Esophagus squamous epithelium (tissue), 5 donors: ENCODE measurements at regions not wholly inside any gene's neighbourhood (a gene's known extent, or its start where the extent isn't known, plus 50 kb on each side); places are given as distances from the start of the nearest gene placed in this dataset.

Experiments
- DNase-seq: peaks from one replicate; lab custom pipeline; 2025; lab: John Stamatoyannopoulos, UW
- H3K27ac ChIP-seq, 4 donors: fragments of 200-600 bp; sonication (generic); one replicate each; pipeline ENCODE4 v1.5.1; 2016 to 2019; ENCODE audit warnings: mild to moderate bottlenecking in 1 of 4
- H3K27me3 ChIP-seq, 4 donors: fragments of 200-600 bp; sonication (generic); 1 replicate in 3 of 4; 2 replicates in 1 of 4; pipeline versions ENCODE4 v1.5.1 to v1.6.0; 2017 to 2021; ENCODE audit warnings: antibody characterized with exemption in 1 of 4
- H3K36me3 ChIP-seq, 3 donors: fragments of 200-600 bp; sonication (generic); one replicate each; pipeline ENCODE4 v1.5.1; 2016 to 2019
- H3K4me1 ChIP-seq, 3 donors: fragments of 200-600 bp; sonication (generic); one replicate each; pipeline ENCODE4 v1.5.1; 2017 to 2019
- H3K4me3 ChIP-seq, 4 donors: fragments of 200-600 bp; sonication (generic); 1 replicate in 3 of 4; 2 replicates in 1 of 4; pipeline ENCODE4 v1.5.1; 2016 to 2019; ENCODE audit warnings: mild to moderate bottlenecking in 2 of 4, moderate library complexity in 1 of 4
- H3K9me3 ChIP-seq, 3 donors: fragments of 200-600 bp; sonication (generic); one replicate each; pipeline ENCODE4 v1.5.1; 2016 to 2019
- POLR2A ChIP-seq, 4 donors: fragments of 450-650 bp; IDR thresholded peaks; one replicate each; pipeline ENCODE4 v1.6.1; 2017; ENCODE audit warnings: antibody characterized with exemption in 4 of 4, mild to moderate bottlenecking in 4 of 4, moderate library complexity in 3 of 4
- WGBS, 2 donors: methylation state at CpG; one replicate each; pipeline ENCODE4 v1.1.5; 2018; 5-methylcytosine and 5-hydroxymethylcytosine counted together
- intact Hi-C: fragments of 100-400 bp; cut with DNase I; formaldehyde crosslinking; loops from one replicate; pipeline ENCODE4 v1.15.0; 2022
- TF ChIP-seq, protein P1 (sequence below), 6 experiments: fragments of 450-650 bp in 4 of 6; fragments of 200-600 bp in 2 of 6; sonication (generic) in 2 of 6; IDR thresholded peaks; one replicate each; pipeline ENCODE4 v1.5.1; 2016 to 2019; ENCODE audit warnings: antibody characterized with exemption in 6 of 6, mild to moderate bottlenecking in 4 of 6, moderate library complexity in 4 of 6
- donor health status: DM: yes; HTN: yes; CAD: no.

DNA sequence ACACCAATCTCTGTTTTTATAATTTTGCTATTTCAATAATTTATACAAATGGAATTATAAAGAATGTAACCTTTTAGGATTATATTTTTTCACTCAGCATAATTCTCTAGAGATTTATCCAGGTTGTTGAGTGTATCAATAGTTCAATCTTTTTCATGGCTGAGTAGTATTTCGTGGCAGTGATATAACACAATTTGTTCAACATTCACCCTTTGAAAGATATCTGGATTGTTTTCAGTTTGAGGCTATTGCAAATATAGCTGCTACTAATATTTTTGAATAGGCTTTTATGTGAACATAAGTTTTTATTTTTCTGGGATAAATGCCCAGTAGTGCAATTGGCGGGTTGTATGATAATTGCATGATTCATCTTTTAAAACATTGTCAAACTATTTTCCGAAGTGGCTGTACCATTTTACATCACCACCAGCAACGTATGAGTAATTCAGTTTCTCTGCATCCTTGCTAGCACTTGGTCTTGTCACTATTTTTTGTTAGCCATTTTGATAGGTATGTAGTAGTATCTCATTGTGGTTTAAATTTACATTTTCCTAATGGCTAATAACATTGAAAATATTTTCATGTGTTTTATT, 55.6 kb upstream of the ABCD3 start:
- Histone ChIP-seq H3K9me3 (no peaks in the 10 kb centered on the region), H3K4me1 (no peaks in the 10 kb centered on the region), H3K4me3 (no peak overlapping the region), H3K27me3 (no peaks in the 10 kb centered on the region), H3K36me3 (no peaks in the 10 kb centered on the region), H3K27ac (no peak overlapping the region)
- intact Hi-C loops = no loop called here
- no peak for DNase-seq
- TF ChIP-seq, protein P1, sequence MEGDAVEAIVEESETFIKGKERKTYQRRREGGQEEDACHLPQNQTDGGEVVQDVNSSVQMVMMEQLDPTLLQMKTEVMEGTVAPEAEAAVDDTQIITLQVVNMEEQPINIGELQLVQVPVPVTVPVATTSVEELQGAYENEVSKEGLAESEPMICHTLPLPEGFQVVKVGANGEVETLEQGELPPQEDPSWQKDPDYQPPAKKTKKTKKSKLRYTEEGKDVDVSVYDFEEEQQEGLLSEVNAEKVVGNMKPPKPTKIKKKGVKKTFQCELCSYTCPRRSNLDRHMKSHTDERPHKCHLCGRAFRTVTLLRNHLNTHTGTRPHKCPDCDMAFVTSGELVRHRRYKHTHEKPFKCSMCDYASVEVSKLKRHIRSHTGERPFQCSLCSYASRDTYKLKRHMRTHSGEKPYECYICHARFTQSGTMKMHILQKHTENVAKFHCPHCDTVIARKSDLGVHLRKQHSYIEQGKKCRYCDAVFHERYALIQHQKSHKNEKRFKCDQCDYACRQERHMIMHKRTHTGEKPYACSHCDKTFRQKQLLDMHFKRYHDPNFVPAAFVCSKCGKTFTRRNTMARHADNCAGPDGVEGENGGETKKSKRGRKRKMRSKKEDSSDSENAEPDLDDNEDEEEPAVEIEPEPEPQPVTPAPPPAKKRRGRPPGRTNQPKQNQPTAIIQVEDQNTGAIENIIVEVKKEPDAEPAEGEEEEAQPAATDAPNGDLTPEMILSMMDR (IDR thresholded peaks at IDR 0.05) = no peak
- TF ChIP-seq POLR2A (IDR thresholded peaks at IDR 0.05) = no peak
- WGBS, 2 donors = 46 to 65% methylated on average over 4 of the region's 4 CpGs

DNA sequence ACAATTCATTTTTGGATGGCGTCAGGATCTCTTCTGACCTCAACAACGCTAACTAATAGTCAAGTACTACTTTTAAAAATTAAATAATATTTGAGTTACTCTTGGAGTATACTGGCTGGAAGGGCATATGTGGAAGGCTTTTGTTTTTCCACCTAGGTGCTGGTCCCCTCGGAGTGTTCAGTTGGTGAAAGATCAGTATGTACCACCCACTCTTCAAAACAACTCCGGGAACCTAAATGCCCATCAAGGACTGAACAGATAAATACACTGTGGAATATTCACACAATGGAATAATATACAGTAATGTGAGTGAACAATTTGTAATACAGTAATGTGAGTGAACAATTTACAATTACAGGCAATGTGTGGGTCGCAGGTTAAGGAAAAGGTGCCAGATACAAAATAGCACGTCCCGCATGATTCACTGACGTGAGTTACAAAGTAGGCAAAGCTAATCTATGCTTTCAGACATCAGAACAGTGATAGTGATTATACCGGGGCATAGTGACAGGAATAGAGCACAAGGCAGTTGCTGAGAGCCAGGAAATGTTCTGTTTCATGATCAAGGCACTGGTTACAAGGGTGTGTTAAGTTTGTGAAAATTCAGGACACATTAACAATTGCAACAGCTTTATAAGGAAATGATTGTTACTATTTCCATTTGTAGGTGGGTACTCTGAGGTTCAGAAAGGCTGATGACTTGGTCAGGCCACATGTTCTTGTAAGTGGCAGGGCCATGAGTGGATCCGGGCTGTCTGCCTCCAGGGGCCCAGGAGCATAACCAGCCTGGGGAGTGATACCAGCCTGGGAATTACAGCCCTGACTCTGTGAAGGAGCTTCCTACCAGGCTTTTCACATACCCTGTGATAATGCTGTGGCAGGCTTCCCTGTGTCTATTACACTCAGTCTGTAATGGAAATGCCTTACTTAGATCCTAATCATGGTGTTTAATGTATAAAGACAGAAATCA, 59.3 kb upstream of the ABCD3 start:
- H3K4me3 ChIP-seq = no peak overlapping the region
- TF ChIP-seq POLR2A (IDR thresholded peaks at IDR 0.05) = no peak
- DNase-seq = no peak
- H3K27me3 ChIP-seq = peaks cover 0 to 16% (median 0%) of the 10 kb centered on the region in 4 donors
- H3K4me1 ChIP-seq = no peaks in the 10 kb centered on the region
- 90 to 91% methylated on average over 10 of the region's 10 CpGs for WGBS, 2 donors
- H3K27ac ChIP-seq = no peak overlapping the region
- H3K9me3 ChIP-seq = no peaks in the 10 kb centered on the region
- intact Hi-C loops = no loop called here
- H3K36me3 ChIP-seq = no peaks in the 10 kb centered on the region

DNA sequence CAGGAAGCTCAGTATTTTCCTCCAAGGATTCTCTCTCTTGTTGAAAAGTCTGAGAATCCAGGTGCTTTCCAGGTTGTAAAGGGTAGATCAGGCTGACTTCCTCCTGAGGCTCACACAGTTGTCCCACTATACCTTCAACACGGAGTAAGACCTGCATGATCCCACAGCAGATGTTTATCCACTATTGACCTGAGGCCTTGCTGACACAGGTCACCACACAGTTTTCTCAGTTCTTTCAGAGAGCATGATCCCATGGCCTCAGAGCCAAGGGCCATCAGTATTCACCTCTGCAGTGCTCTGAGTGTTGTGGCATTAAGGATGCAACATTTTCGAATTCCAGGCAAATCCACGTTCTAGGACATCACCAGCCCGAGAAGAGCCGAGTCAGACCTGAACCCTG, 60.5 kb upstream of the ABCD3 start:
- 89 to 90% methylated on average over 4 to 5 of the region's 5 CpGs for WGBS, 2 donors
- intact Hi-C loops = no loop called here

DNA sequence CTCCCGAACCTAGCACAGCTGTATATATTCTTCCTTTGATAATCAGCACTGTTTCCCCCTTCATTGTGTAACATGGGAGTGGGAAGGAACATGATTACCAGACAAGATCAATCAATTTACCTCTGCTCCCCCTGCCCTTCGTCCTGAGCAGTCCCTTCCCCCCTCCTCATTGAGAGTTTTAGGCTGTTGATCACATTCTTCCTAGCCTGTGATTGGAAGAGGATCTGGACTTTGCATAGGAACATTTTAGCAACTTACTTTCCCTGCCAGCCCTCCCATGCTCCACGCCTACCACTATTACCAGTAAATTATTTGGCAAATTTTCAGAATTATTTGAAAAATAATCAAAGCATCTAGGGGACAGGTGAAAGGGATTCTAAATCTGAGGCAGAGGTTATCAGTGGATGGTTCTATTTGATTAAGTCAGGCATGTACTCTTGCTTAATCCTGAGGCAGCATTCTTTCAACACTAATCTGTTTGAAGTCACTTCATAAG, 62.7 kb upstream of the ABCD3 start:
- no peaks in the 10 kb centered on the region for H3K4me1 ChIP-seq
- H3K27ac ChIP-seq = no peak overlapping the region
- no peak for TF ChIP-seq POLR2A (IDR thresholded peaks at IDR 0.05)
- TF ChIP-seq, protein P1 (IDR thresholded peaks at IDR 0.05) = no peak
- H3K27me3 ChIP-seq = peaks cover 0 to 46% (median 4%) of the 10 kb centered on the region in 4 donors
- no peaks in the 10 kb centered on the region for H3K36me3 ChIP-seq
- H3K4me3 ChIP-seq = no peak overlapping the region
- intact Hi-C loops = no loop called here
- DNase-seq = no peak
- 47 to 54% methylated on average over 3 of the region's 3 CpGs for WGBS, 2 donors
- H3K9me3 ChIP-seq = no peaks in the 10 kb centered on the region

More for the DNA sequence above, 60.5 kb upstream of the ABCD3 start:
- Histone ChIP-seq H3K27me3 (peaks cover 0 to 28% (median 4%) of the 10 kb centered on the region in 4 donors), H3K36me3 (no peaks in the 10 kb centered on the region), H3K9me3 (no peaks in the 10 kb centered on the region), H3K27ac (no peak overlapping the region), H3K4me3 (no peak overlapping the region), H3K4me1 (no peaks in the 10 kb centered on the region)
- no peak for DNase-seq
- TF ChIP-seq, protein P1 (IDR thresholded peaks at IDR 0.05) = no peak
- TF ChIP-seq POLR2A (IDR thresholded peaks at IDR 0.05) = no peak

DNA sequence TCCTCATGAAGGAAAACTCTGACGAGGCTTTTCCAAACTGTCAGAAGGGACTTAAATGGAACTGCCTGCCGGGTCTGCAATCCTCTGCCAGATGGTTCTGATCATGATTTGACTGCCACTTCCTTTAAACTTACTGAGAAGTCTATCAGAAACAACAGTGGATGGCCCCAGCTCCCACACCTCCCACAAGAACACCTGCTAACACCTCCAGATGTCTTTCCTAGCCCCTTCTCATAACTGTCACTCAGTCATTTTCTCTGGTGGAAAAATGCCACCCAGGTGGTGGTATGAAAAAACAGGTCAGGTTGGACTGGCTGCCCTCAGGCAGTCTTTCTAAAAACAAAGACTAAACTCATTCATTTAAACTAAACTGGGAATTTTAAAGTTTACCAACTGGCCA, 66.7 kb upstream of the ABCD3 start:
- intact Hi-C loops = no loop called here
- H3K27me3 ChIP-seq = peaks cover 0 to 65% (median 4%) of the 10 kb centered on the region in 4 donors
- TF ChIP-seq, protein P1 (IDR thresholded peaks at IDR 0.05) = no peak
- no peak for TF ChIP-seq POLR2A (IDR thresholded peaks at IDR 0.05)
- peaks cover 0 to 6% (median 0%) of the 10 kb centered on the region in 3 donors for H3K4me1 ChIP-seq
- 4 to 8% methylated on average over 2 of the region's 2 CpGs for WGBS, 2 donors
- no peak overlapping the region for H3K4me3 ChIP-seq
- no peak for DNase-seq
- H3K36me3 ChIP-seq = no peaks in the 10 kb centered on the region
- H3K9me3 ChIP-seq = no peaks in the 10 kb centered on the region
- no peak overlapping the region for H3K27ac ChIP-seq
